Transverse colon (tissue), 4 donors: ENCODE measurements at regions not wholly inside any gene's neighbourhood (a gene's known extent, or its start where the extent isn't known, plus 50 kb on each side); places are given as distances from the start of the nearest gene placed in this dataset.

Experiments
- POLR2A ChIP-seq: fragments of 450-650 bp; IDR thresholded peaks from one replicate; pipeline ENCODE4 v1.6.1; 2016; ENCODE audit warnings: antibody characterized with exemption, mild to moderate bottlenecking, moderate library complexity
- POLR2AphosphoS5 ChIP-seq, 3 donors: sonication (generic); formaldehyde crosslinking; IDR thresholded peaks; one replicate each; pipeline ENCODE4 v1.6.1; 2016; ENCODE audit warnings: antibody characterized with exemption in 3 of 3
- TF ChIP-seq, protein P1 (sequence below), 5 experiments: fragments of 200-600 bp in 3 of 5; fragments of 450-650 bp in 2 of 5; sonication (generic) in 3 of 5; IDR thresholded peaks; 1 replicate in 2 of 5; 2 replicates in 3 of 5; pipeline ENCODE4 v1.5.1; 2016 to 2017; ENCODE audit warnings: antibody characterized with exemption in 5 of 5, inconsistent platforms in 3 of 5, mild to moderate bottlenecking in 2 of 5, moderate library complexity in 1 of 5

DNA sequence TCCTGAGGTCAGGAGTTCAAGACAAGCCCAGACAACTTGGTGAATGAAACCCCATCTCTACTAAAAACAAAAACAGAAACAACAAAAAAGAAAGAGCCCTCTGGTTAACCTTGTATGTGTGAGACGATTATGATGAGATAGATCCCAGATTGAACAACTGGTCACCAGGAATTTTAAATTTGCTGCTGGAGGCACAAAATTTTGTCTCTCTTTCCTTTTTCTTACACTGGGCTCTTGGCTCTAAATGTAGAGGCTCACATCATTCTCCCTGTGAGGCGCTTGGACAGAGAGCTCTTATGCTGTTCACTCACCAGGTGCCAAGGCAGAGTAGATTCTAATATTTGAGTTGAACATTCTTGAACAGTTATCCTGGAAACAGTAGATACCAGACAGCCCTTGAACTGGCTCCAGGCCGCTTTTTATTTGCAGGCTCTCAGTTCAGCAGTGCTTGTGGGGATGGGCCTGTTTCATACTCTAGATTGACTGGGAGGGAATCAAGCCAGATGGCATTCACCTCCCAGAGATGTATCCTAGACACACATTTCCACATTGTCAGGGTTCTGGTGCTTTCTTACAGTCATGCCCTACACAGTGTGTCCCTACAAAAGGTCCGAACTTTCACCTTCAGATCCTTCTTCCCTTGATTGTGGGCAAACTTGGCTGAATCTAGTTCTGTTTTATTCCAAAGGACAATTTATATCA is 1159.6 kb downstream of the RPIA start:
- TF ChIP-seq POLR2A: no peak
- TF ChIP-seq, protein P1, sequence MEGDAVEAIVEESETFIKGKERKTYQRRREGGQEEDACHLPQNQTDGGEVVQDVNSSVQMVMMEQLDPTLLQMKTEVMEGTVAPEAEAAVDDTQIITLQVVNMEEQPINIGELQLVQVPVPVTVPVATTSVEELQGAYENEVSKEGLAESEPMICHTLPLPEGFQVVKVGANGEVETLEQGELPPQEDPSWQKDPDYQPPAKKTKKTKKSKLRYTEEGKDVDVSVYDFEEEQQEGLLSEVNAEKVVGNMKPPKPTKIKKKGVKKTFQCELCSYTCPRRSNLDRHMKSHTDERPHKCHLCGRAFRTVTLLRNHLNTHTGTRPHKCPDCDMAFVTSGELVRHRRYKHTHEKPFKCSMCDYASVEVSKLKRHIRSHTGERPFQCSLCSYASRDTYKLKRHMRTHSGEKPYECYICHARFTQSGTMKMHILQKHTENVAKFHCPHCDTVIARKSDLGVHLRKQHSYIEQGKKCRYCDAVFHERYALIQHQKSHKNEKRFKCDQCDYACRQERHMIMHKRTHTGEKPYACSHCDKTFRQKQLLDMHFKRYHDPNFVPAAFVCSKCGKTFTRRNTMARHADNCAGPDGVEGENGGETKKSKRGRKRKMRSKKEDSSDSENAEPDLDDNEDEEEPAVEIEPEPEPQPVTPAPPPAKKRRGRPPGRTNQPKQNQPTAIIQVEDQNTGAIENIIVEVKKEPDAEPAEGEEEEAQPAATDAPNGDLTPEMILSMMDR (IDR thresholded peaks at IDR 0.05): no peak
- no peak for TF ChIP-seq POLR2AphosphoS5 (IDR thresholded peaks at IDR 0.05)
